HG02678 (cell line): ENCODE measurements at regions not wholly inside any gene's neighbourhood (a gene's known extent, or its start where the extent isn't known, plus 50 kb on each side); places are given as distances from the start of the nearest gene placed in this dataset.
A peak's percentile ranks its signal among the peaks of the same experiment; 100 is the strongest.

Experiments used
- ATAC-seq: cut with Tn5 transposase; IDR thresholded peaks from one replicate; pipeline ENCODE4 v1.9.1; 2021; ENCODE audit warnings: mild to moderate bottlenecking, moderate library complexity; ENCODE audit not compliant: unreplicated experiment

DNA sequence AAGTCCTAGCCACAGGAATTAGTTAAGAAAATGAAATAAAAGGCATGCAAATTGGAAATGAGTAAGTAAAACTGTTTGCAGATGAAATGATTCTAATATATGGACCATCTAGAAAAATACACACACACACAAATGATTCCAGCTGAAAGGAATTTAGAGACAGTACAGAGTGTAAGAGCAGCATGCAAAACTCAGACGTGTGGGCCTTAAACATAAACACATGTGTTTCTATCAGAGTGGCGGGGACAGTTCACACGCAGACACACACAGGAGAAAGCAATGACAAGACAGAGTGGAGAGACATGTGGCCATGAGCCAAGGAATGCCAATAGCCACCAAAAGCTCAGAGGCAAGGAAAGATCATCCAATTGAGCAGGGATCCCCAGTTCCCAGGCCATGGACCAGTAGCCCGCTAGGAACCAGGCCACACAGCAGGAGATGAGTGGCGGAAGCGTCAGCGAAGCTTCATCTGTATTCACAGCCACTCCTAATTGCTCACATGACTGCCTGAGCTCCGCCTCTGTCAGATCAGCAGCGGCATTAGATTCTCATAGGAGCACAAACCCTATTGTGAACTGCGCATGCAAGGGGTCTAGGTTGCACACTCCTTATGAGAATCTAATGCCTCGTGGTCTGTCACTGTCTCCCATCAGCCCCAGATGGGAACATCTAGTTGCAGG lies 155.4 kb downstream of the ARL4C start:
- no peak for ATAC-seq

DNA sequence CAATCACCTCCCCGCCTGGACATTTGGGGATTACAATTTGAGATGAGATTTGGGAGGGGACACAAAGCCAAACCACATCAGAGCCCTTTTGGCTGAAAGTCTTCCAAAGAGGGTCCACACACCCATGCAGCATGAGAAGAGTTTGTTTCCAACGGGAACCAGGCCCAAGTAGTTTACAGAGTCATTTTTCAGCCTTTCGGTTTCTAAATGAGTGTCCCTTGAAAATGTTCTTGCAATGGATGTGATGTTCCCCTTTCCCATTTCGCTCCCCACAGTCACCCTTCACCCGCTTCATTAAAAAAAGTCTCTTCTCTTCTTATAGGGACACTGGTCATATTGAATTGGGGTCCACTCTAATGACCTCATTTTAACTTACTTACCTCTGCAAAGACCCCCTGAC lies 157.4 kb downstream of the ARL4C start:
- ATAC-seq = no peak

DNA sequence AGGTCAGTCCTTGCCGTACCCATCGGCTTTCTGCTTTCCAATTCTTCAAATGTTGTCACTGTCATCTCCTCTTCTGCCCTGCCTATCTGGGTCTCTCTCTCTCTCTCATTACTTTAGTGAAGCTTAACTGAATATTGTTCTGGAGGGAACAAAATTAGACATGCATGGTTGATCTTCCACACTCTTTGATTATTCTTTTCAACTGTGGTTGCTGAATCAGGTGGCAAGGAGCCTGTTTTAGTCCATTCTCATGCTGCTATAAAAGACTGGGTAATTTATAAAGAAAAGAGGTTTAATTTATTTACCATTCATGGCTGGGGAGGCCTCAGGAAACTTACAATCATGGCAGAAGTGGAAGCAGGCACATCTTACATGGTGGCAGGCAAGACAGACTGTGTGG lies 157.9 kb downstream of the ARL4C start:
- ATAC-seq = no peak

DNA sequence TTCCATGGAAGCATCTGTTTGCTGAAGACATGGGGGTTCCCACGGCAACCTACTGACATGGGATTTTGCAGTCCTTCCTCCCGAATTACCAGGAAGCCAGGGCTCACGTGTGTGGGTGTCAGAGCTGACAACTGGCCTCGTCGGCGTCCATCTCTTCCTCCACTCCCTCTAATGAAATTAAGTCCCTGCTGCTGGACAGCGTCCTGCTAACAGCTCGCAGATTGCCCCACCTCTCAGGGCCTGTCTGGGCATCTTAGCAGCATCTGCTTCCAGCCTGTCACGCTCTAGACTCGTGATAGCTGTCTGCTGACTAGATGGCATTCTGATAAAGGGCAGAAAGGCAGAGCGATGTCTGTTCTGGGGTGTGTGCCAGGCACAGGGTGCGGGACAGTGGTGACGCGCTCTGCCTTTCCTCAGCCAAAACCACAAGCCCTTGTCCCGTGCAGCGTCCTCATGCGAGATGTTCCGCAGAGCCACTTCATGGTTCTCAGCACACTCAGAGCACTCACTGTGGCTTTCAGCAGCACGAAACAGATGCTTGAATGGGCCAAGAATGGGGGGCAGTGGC lies 161.1 kb downstream of the ARL4C start:
- peak; percentile 42 for ATAC-seq

DNA sequence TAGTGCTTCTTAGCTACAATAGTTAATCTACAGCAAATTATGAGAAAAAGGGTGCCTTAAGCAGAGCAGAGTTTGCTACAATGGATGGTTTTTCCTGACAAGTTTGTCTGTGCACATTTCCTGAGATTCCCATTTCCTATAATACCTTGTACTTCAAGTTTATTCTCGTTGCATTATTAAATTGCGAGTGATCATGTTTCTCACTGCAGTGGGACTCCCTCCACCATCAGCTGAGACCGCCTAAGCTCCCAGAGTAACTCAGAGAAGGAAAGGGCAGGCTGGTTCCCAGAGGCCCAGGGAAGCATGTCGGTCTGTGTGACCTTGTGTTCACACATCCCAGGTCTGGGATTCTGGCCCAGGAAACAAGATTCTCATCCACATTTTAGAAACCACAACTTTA lies 162.1 kb downstream of the ARL4C start:
- no peak for ATAC-seq

DNA sequence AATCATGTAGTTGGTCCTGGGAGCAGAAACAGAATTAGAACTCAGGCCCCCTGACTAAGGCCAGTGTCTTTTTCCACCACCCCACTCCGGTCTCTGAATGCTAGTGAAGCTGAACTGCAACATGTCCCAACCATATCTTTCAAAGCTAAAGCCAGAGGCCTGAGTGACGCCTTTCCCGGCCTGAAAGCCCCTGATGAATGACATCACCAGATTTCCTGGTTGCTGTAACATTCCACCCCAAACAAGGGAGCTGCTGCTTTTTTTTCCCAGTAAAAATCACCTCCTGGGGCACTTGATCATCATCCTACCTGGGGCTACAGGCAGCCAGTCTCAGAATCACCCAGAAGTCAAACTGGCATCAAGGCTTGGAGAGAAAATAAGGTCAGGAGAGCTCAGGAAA lies 162.7 kb downstream of the ARL4C start:
- no peak for ATAC-seq

DNA sequence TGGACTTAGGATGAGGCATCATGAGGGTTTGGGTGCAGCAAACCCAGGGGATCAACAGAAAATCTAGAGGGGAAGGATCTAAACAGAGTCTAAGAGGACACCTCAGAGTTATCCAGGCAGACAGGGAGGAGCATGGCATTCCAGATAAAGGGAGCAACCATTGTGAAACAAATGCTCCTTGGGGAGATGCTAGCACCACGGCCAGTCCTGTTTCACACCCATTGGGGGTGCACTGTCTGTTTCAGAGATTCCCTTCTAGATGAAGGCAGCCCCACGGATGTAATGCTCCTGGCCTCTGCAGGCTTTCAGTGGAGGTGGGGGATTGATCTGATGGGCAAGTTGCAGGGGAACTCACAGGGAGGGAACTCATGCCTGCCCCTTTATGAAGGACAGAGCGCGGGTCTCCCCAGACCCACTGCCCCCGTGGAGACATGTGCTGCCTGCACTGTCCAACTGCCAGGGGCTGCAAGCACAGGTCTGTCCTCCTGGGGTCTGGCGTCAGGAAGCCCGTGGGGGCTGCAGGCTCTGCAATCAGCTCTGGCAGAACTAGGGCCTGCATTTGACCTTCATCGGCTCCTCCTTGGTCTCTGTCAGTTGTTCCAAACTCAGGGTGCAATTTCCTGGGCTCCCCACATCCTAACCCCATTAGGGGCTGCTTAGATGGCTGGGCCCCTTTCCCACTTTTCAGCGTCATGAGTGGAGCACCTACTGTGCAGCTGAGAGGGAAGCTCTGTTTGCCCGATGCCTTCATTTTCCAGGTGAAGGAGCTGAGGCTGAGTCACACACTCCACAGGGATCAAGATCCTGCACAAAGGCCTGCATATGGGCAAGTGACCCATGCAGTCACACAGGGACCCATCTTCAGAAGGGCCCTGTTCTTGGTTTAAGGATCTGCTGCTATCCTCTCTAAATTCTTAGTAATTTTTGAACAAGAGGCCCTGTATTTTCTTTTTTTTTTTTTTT lies 163.4 kb downstream of the ARL4C start:
- no peak for ATAC-seq

DNA sequence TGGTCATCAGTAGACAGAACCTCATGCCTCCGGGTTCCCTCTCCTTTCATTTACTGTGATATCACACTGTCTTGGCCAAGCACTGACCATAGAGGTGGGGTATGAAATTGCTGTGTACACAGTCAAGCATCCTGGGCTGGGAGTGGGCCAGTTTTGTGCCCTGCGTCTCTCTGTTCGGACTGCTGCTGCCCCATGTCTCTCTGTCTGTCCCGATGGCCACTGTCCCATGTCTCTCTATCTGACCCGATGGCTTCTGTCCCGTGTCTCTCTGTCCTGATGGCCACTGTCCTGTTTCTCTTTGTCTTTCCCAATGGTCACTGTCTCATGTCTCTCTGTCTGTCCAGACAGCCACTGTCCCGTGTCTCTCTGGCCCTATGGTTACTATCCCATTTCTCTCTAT lies 164.9 kb downstream of the ARL4C start:
- no peak for ATAC-seq

DNA sequence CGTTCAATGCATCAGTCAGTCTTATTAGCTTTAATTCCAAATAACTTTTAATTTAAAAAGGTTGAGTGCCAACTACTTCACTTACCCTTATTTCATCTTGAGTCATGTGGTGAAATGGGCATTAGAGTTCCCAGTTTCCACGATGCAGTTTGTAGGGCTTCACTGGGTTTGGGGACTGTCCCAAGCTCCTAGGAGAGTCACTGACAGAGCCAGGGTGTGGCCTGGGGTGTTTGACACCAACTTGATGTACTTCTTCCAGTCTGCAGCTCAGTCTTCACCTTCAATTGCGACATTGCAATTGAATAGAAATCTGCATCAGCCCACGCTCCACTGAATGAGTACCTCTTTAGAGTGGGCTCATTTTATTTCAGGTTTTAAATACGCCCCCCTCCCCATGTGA lies 165.3 kb downstream of the ARL4C start:
- ATAC-seq = no peak

DNA sequence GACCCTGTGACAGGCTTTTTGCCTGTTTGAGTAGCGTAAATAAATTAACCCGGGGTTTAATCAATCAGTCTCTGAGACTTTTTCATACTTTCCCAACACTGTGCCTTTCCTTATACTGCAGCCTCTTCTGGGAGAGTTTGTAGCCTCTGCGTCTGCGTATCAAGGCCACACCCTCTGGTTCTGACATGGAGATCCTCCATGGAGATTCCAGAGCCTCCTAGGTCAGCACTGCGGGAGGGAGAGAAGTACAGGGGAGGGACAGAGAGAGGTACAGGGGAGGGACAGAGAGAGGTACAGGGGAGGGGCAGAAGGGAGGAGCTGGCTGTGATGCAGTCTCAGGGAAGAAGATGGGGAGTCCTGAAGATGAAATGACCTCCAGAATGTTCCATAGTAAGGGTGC lies 166.0 kb downstream of the ARL4C start:
- no peak for ATAC-seq

DNA sequence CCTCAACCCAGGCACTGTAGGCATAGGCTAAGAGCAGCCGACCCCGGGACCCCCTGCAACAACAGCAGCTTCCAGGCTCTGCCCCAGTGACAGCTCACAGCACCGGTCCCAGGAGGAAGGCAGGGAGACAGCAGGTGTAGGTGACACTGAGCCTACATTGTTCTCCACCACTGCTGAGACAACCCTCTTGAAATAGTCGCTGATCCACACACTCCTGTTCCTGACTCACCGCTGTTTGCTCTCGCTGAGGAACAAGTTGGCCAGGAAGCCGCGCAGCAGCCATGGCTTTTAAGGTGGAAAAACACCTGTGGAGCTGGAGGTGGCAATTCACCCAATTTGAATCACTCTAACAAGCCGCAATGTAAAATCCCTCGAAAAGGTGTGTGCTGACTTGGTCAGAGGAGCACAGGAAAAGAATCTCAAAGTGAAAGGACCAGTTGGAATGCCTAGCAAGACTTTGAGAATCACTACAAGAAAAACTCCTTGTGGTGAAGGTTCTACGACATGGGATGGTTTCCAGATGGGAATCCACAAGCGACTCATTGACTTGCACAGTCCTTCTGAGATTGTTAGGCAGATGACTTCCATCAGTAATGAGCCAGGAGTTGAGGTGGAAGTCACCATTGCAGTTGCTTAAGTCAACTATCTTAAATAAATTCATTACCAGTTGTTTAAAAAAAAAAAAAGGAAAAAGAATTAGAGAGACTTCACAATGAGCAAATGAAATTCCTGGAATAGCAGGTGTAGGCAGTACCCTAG lies 167.5 kb downstream of the ARL4C start:
- ATAC-seq = no peak

DNA sequence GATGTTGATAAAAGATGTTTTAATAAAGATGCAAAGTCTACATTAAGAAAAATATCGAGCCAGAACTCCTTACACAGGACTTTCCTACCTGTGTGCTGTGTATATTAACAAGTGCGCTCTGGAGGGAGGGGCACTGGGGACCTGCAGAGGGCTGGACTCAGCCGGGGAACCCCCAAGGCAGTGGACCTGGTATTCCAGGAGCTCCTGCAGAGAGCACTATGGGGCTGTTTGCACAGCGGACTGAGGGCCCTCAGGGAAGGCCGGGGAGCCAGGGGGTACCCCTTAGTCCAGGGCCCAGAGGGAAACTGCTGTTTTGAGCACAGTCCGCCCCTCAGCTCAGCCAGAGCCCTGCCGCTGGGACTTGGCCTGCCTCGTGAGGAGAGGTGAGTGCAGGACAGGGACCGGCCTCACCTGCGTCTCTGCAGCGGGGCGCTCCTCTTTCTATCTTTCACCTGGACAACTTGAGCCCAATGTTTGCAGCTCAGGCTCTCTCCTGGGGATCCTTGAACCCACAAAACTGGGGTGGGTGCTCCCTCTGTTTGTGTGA lies 168.4 kb downstream of the ARL4C start:
- ATAC-seq = no peak

DNA sequence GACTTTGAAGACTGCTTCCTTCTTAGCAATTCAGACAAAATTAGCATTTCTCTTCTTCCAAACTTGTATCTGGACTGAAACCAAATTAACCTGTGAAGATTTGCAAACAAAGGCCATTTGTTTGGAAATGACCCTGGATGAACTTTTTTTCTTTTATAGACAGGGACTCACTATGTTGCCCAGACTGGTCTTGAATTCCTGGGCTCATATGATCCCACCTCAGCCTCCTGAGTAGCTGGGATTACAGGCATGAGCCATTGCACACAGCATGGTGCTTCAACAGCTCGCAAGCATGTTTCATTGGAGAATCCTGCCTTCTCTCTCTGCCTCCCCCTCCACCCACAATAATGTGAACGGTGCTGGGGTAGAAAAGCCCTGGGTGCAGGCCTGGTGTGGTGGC lies 170.2 kb downstream of the ARL4C start:
- no peak for ATAC-seq

DNA sequence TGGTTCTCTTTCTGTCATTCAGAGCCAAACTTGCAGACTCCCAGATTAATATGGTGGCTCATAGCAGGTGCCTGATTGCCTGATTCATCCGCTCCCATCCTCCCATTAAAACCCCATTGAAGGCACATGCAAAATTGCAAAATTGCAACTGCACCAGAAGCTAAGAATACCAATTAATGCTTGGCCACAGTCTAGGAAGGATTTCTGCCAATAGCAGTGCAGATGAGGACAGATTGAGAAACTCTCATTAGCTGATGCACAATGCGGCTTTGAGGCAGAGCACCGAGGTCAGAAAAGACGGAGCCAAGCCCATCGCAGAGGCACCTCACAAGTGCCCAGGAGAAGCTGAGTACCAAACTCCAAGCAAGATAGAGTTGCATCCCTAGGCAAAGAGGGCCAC lies 172.8 kb downstream of the ARL4C start:
- ATAC-seq = no peak

DNA sequence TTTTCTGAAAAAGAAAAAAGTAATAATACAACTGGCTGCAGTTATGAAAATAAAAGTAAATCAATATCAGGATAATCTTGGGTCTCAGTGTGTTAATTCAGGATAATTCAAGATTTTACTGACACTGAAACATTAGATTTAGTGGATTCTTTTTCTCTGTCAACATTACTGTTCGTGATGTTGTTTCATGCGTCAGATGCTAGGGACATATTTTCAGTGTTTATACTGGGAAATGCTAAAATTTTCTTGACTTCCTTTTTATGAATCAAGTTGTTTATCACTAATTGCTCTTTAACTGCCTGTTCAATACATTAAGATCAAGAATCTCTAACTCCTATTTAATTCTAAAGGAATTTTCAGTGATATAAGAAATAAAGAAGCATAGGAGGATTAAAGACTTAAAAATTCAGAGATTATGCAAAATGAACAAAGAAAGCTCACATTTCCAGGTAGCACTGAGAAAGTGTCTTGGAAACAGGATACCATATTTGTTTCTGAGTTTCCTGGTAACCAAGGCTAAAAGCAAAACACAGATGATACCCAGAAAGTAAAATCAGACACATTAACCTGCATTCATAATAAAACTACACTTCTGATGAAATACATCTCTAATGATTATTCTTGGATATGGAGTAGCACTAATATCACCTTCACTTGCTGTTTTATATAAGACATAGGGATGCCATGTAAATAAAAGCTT lies 174.0 kb downstream of the ARL4C start:
- no peak for ATAC-seq

DNA sequence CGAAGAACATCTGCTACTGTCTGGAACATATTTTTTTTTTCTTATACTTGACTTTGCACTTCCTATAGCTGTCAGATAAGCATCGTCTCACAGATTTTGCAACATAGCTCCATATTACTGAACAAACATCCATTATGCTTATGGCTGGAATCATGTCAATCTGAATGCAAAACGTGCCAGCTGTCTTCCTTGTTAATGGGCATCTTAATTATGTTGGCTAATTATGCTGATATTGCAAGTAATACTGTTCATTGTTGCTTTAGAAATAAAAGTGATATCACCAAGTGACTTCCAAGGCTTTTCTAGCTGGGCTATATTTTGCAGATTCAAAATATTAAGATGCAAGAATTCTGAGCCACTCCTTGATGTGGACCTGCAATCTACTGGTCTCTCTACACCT lies 176.8 kb downstream of the ARL4C start:
- ATAC-seq = no peak

DNA sequence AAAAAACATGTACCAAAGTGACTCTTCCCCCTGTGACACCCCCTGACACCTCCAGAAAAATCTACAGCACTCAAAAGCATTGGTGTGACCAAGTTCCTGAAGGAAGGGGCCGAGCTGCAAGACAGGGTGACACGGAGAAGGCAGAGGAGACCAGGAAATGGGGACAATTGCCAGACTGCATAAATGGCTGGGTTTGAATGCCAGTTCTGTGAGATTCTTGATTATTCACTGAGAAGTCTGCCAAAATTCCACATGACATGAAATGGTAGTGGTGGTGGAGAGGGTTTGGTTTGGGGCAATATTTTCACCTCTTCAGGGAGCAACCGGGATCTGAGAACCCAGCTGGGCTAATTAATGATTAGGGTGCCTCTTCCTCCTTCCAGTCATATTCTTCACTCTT lies 178.5 kb downstream of the ARL4C start:
- ATAC-seq = no peak

DNA sequence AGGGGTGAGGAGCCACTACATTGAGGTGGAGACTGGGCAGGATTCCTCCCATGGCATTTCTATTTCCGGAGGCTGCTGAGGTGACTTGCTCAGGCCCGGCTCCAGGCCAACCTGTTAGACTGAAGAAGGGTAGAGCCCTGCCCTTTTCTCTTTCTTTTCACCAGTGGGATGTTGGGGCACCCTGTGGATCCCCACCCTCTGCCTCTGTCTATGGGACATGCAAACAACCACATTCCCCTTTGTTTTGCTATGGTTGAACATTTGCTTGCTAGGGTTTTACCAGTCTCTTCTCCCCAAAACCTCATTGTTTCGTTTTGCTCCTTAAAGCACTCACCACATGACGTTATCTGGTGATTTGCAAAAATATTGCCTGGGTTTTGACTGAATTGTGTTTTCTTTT lies 183.3 kb downstream of the ARL4C start:
- ATAC-seq = no peak

DNA sequence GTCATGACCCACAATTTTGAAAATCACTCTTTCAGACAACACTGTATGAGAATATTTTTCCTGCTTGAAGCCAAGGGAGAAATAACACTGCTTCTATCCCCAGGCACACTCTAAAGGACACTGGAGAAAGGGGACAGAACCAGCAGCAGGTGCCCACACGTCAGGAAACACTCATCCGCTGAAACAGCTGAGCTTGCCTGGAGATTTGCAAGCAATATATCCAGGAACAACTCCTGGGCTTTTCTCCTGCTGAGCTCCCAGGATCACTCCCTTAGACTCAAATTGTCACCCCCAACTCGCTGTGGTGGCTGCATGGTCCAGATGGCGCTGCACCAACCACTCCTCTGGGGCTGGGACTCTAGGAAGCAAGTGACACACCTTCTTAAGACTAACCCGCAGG lies 186.7 kb downstream of the ARL4C start:
- no peak for ATAC-seq

DNA sequence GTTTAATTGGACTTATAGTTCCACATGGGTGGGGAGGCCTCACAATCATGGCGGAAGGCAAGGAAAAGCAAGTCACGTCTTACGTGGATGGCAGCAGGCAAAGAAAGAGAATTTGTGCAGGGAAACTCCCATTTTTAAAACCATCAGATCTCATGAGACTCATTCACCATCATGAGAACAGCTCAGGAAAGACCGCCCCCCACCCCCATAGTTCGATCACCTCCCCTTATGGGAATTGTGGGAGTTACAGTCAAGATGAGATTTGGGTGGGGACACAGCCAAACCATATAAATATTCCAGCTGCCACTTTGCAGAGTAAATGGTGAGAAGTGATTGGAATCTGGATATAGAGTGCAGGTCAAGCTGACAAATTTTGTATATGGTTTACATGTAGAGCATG lies 187.4 kb downstream of the ARL4C start:
- no peak for ATAC-seq
